ENCODE measurements at regions not wholly inside any gene's neighbourhood (a gene's known extent, or its start where the extent isn't known, plus 50 kb on each side); places are given as distances from the start of the nearest gene placed in this dataset.

DNA sequence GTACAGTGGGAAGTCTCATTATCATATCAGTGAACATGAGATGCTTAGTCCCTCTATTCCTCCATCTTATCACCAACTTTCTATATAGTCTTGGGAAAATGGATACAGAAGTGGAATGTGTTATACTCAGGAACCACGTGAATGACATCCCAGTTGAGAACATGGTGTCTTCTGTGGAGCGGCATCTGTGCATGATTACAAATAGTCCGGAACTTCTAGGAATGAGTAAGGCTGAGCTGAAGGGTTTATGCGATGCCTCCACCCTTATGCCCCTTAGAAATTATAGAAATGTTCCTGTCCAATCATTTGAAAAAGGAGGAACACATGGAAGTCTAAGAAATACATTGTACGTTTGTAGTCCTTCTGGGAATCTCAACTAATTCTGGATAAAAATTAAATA lies 64.8 kb upstream of the TMEM108 start:
- H3K9me3 ChIP-seq, result no peaks in the 10 kb centered on the region
- no peaks in the 10 kb centered on the region for H3K4me1 ChIP-seq
- H3K36me3 ChIP-seq, result no peaks in the 10 kb centered on the region
- DNase-seq (no peak), ATAC-seq (no peak)
- no peak for TF ChIP-seq POLR2A (IDR thresholded peaks at IDR 0.05)
- TF ChIP-seq, protein P1, sequence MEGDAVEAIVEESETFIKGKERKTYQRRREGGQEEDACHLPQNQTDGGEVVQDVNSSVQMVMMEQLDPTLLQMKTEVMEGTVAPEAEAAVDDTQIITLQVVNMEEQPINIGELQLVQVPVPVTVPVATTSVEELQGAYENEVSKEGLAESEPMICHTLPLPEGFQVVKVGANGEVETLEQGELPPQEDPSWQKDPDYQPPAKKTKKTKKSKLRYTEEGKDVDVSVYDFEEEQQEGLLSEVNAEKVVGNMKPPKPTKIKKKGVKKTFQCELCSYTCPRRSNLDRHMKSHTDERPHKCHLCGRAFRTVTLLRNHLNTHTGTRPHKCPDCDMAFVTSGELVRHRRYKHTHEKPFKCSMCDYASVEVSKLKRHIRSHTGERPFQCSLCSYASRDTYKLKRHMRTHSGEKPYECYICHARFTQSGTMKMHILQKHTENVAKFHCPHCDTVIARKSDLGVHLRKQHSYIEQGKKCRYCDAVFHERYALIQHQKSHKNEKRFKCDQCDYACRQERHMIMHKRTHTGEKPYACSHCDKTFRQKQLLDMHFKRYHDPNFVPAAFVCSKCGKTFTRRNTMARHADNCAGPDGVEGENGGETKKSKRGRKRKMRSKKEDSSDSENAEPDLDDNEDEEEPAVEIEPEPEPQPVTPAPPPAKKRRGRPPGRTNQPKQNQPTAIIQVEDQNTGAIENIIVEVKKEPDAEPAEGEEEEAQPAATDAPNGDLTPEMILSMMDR (IDR thresholded peaks at IDR 0.05 in 4 of 5, conservative IDR thresholded peaks at IDR 0.05 in 1 of 5), result no peak
- no peak overlapping the region for H3K4me3 ChIP-seq
- intact Hi-C loops (cut with DNase I; ENCODE audit: low total_unique reads) (no loop called here), in situ Hi-C loops (cut with MboI; ENCODE audit: low sequenced_read_pairs in 4 of 4) (no loop called here)
- H3K27ac ChIP-seq, result no peak overlapping the region
- no peaks in the 10 kb centered on the region for H3K27me3 ChIP-seq

DNA sequence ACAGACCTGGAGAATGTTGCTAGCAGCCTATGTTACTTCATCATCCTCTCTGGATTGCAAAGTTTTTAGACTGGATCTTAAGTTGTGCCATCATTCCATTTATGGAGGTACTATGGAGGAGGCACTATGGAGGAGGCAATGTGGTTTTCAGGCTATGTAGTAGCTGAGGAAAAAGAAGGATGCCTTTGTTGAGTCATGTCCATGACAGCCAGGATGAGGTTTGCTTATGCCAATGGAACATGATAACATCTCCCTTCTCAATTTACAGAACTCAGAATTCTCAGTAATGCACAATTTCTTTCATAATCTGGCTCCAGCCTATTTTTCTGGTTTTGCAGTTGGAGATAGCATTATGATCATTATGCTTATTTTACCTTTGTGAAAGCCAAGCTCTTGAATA lies 65.9 kb upstream of the TMEM108 start:
- TF ChIP-seq POLR2A (IDR thresholded peaks at IDR 0.05), result no peak
- TF ChIP-seq, protein P1 (IDR thresholded peaks at IDR 0.05 in 4 of 5, conservative IDR thresholded peaks at IDR 0.05 in 1 of 5), result no peak
- no peak for ATAC-seq
- Histone ChIP-seq H3K36me3 (no peaks in the 10 kb centered on the region), H3K9me3 (no peaks in the 10 kb centered on the region), H3K27me3 (no peaks in the 10 kb centered on the region), H3K4me1 (no peaks in the 10 kb centered on the region), H3K27ac (no peak overlapping the region), H3K4me3 (no peak overlapping the region)
- in situ Hi-C loops (cut with MboI; ENCODE audit: low sequenced_read_pairs in 4 of 4) (no loop called here), intact Hi-C loops (cut with DNase I; ENCODE audit: low total_unique reads) (no loop called here)
- DNase-seq, result no peak

DNA sequence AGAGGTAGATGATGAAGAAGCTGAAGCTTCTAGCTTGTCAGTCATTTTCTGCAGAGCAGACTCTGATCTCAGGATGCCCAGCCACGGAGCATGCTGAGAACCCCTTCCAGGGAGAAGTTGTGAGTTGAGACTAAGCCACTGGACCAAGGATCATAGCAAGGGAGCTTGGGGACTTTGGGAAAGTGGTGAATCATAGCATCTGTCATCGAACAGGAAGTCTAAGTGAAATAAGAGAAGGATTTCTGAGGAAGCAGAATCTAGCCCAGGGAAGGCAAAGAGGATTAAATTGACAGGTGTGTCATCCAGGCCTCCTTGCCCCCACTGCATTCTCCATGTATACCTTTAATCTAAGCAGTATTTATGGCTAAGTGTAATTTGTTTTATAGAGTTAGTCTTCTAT lies 71.8 kb upstream of the TMEM108 start:
- no peak for DNase-seq
- Histone ChIP-seq H3K9me3 (no peaks in the 10 kb centered on the region), H3K27ac (no peak overlapping the region), H3K4me1 (peaks cover 0 to 5% of the 10 kb centered on the region in 2 donors), H3K27me3 (no peaks in the 10 kb centered on the region), H3K4me3 (no peak overlapping the region), H3K36me3 (no peaks in the 10 kb centered on the region)
- in situ Hi-C loops (cut with MboI; ENCODE audit: low sequenced_read_pairs in 4 of 4) (no loop called here), intact Hi-C loops (cut with DNase I; ENCODE audit: low total_unique reads) (no loop called here)
- TF ChIP-seq, protein P1 (IDR thresholded peaks at IDR 0.05 in 4 of 5, conservative IDR thresholded peaks at IDR 0.05 in 1 of 5), result no peak
- no peak for TF ChIP-seq POLR2A (IDR thresholded peaks at IDR 0.05)
- no peak for ATAC-seq

DNA sequence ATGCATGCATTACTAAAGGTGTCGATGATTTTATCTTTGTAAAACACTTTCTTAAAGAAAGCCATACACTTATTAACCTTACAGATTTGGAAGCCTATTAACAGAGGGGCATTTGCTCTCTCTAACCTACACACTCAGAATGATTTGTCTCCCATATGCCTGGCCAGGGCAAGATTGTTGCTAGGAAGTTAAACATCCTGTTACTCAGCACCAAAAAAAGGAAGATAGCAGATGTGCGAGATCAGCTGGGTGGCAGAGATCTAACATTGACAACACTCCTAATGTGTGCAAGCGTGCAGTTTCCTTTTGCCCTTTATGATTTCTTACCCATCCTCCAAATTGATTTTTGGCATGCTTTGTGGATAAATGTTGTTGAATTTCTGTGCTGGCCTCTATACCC lies 73.9 kb upstream of the TMEM108 start:
- no peak for TF ChIP-seq POLR2A (IDR thresholded peaks at IDR 0.05)
- TF ChIP-seq, protein P1 (IDR thresholded peaks at IDR 0.05 in 4 of 5, conservative IDR thresholded peaks at IDR 0.05 in 1 of 5), result no peak
- in situ Hi-C loops (cut with MboI; ENCODE audit: low sequenced_read_pairs in 4 of 4) (no loop called here), intact Hi-C loops (cut with DNase I; ENCODE audit: low total_unique reads) (no loop called here)
- H3K27ac ChIP-seq, result no peak overlapping the region
- H3K9me3 ChIP-seq, result no peaks in the 10 kb centered on the region
- H3K36me3 ChIP-seq, result no peaks in the 10 kb centered on the region
- H3K4me3 ChIP-seq, result no peak overlapping the region
- ATAC-seq, result no peak
- no peak for DNase-seq
- H3K27me3 ChIP-seq, result no peaks in the 10 kb centered on the region
- H3K4me1 ChIP-seq, result peaks cover 0 to 5% of the 10 kb centered on the region in 2 donors

DNA sequence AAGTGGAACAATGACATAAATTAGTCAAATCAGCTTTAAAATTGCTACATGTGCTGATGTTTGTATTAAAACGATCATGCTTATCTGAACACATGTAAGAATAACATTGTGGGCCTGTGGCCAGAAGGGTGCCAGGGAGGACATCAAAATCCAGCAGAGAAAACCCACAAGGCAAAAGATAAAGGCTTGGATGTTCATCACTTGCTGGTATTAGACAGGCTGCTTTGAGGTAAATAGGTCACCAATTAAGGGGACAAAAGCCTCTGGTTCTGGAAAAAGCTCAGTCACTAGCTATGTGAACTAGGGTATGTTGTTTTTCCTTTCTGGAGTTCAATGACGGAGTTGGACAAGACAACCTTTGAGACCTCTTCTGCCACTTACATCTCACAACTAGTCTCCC lies 74.4 kb upstream of the TMEM108 start:
- Histone ChIP-seq H3K4me3 (no peak overlapping the region), H3K27me3 (no peaks in the 10 kb centered on the region), H3K9me3 (no peaks in the 10 kb centered on the region), H3K4me1 (peaks cover 0 to 5% of the 10 kb centered on the region in 2 donors), H3K36me3 (no peaks in the 10 kb centered on the region), H3K27ac (no peak overlapping the region)
- in situ Hi-C loops (cut with MboI; ENCODE audit: low sequenced_read_pairs in 4 of 4), result no loop called here
- no peak for DNase-seq
- intact Hi-C loops (cut with DNase I; ENCODE audit: low total_unique reads), result no loop called here
- no peak for TF ChIP-seq POLR2A (IDR thresholded peaks at IDR 0.05)
- TF ChIP-seq, protein P1 (IDR thresholded peaks at IDR 0.05 in 4 of 5, conservative IDR thresholded peaks at IDR 0.05 in 1 of 5), result no peak
- ATAC-seq, result no peak
